Fibroblast of skin of left biceps (primary cell): ENCODE measurements at regions not wholly inside any gene's neighbourhood (a gene's known extent, or its start where the extent isn't known, plus 50 kb on each side); places are given as distances from the start of the nearest gene placed in this dataset.

Experiments
- DNase-seq, 2 experiments: peaks; one replicate each; pipeline ENCODE4 v3.0.0-alpha.2; 2013; ENCODE audit warnings: low read depth in 2 of 2

DNA sequence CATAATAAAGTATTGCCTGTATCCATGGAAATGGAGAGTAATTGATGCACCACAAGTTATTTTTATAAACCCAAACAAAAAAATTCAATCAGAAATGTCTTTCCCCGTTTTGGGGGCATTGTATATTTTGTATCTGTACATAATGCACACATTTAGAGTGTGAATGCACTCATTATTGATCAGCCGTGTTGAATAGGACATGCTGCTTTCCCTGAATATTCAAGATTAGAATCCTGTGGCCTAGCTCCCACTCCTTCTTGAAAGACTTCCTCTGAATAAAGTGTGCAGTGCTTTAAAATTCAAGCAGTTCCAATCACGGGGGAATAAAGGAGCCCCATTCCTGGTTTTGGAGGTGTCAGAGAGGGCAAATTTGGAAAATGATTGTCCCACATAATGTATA, 103.8 kb upstream of the TOX3 start:
- no peak for DNase-seq

DNA sequence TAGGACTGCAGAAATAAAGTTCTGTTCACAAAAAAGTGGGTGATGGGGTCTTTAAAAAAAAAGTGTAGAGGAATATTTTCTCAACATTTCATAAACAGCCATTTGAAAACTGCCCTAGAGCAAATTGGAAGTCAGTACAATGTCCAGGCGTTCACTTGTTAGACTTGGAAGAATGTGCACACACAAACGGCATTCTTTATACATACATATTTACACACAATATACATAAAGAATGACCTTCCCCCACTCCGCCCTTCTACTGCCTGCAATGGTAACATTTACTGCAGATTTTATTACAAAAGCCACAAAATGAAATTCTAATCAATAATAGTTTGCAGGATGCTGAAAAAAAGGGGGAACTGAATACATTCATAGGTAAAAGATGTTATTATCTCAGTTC, 103.4 kb upstream of the TOX3 start:
- no peak for DNase-seq

- DNase-seq: no peak
Measured at GRCh38 chr16:52649870-52650269, 102.9 kb upstream of the TOX3 start.

DNA sequence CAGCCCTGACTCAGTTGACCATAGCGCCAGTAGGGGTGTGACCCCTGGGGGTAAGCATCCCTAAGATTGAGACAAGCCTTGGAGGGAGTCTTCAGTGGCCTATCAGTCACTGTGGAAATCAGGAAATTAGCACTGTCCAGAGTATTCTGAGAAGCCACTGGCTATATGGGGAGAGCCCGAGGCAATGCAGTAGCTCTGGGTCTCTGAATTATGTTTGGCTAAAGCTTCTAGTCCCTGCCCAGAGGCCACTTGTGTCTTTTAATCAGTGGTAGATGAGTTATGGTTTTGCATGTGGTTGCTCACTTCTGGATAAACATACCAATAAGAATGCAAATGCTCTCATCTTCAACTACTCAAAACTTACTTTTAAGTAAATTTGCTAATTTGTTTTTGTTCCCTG, 100.6 kb upstream of the TOX3 start:
- DNase-seq: no peak

DNA sequence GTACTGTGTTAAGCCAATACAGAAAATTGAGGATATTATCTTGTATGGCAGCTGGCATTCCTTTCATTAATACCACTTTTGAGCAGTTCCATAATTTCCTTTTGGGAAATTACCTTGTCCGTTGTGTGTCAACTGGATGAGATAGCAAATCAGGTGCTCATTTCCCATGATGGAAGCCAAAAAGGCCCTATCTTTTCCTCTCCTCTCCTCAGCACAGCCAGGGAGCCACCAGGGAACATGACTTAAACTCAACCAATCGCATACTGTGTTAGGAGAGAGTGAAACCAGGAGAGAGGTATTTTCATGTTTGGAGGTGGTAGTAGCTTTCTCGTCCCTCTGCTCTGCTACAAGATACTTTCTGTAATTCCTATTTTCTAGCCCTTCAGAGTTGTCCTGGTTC, 96.1 kb upstream of the TOX3 start:
- DNase-seq: no peak

DNA sequence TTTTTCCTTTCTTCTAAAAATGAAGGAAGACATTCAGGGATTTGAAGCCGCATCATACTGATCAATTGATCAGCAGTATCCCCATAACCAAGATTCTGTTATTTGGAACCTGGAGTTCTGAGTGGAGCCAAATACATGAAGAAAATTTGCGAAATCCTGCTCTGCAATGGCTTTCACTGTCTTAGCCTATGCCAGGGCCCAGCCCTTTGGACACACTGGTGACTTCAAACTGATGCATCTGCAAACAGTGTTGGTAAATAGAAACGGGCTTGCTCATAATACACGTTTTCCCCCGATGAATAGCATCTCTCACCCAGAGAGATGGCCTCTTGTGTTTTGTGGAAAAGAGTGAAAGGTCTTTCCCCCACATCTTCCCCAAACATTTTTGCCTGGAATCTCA, 87.6 kb upstream of the TOX3 start:
- DNase-seq: no peak

- no peak for DNase-seq
Measured at GRCh38 chr16:52634104-52634503, 87.2 kb upstream of the TOX3 start.

GRCh38 chr16:52633230-52633629, 86.3 kb upstream of the TOX3 start:
- DNase-seq: no peak

DNA sequence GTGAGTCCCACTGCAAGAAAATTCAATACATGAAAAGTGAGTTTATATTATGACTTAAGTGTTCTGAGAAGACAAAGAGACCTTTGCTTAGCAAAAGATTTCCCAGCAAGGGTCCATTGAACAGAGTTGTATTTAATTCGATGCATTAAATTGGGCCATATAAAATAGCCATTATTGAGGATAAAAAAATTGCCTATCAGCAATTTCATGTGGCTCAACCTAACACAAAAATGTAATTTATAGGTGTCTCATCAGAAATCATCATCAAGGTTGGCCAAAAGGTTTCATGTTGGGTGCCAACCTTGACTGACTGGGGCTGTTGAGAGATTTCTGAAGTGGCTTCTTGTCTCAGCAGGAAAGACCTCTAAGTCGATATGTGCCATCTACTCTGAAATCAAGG, 84.8 kb upstream of the TOX3 start:
- DNase-seq: no peak

GRCh38 chr16:52630711-52631110, 83.8 kb upstream of the TOX3 start:
- DNase-seq: no peak

GRCh38 chr16:52629296-52629695, 82.4 kb upstream of the TOX3 start:
- DNase-seq: no peak

GRCh38 chr16:52624891-52625290, 77.9 kb upstream of the TOX3 start:
- no peak for DNase-seq

DNA sequence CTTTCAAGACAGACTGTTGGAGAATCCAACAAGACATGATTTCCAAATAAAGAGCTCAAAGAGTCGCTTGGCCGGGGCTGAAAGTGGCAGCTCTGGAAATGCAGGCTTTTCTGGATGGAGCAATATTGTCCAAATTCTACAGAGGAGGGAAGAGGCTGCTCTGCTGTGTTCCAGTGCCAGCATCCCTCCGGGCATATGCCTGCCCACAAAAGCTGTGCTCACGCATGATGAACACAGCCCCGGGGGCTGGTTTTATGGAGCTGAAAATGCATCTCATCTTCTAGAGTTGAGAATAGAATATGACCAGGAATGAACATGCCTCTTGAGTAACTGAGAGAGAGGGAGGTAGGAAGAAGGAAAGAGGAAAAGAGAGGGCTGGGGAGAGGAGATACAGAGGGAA, 74.7 kb upstream of the TOX3 start:
- no peak for DNase-seq

GRCh38 chr16:52618753-52619497, 72.0 kb upstream of the TOX3 start:
- no peak for DNase-seq

- no peak for DNase-seq
Measured at GRCh38 chr16:52617591-52617990, 70.6 kb upstream of the TOX3 start.

- no peak for DNase-seq
Measured at GRCh38 chr16:52613508-52613907, 66.6 kb upstream of the TOX3 start.

GRCh38 chr16:52611817-52612673, 65.1 kb upstream of the TOX3 start:
- no peak for DNase-seq

DNA sequence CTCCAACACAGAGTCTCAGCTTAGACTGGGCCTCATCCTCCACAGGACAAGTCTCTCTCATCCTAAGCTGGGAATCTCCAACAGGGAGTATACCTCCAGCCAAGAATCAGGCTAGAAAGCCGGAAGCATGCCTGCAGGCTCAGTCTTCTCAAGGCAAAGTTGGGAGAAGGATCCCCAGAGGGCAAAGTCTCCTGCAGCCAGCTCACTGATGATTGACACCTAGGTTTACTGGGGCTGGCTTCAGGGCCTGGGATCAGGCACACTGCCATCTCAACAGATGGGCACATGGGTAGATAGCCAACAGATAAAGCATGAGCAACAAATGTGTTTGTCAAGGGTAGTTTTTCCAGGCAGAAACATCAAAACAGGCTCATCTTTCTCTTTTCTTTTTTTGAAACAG, 56.1 kb upstream of the TOX3 start:
- no peak for DNase-seq

DNA sequence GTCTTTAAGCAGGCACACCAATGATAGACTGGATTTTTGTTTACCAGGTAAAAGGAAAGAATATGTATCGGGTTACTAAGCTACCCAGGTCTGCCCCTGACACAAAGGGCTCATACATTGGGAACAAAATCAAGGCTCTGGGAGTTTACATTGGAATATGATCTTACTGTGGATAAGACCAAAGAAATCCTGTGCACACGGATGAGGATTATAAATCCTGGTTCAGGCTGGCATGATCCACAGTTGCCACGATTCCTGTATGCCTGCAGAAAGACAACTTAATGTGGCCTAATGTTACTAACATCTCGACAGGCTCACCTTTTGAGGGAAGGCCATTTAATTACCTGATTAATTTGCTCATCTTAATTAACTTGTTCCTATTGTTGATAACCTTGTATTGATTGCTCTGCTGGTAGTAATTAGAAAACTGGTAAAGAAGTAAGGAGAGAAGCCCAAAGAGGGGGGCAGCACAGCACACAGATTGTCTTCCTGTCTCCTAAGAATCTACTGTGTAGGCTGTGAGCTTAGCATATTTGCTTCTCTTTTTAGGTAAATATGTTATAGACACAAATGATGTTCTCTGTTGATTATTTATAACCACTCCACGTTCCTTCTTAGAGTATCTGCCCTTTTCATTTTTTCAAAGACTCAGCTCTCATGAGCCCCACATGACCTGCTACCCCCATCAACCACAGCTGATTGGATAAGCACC, 51.0 kb upstream of the TOX3 start:
- no peak for DNase-seq

GRCh38 chr16:52597073-52597771, 50.3 kb upstream of the TOX3 start:
- no peak for DNase-seq
